HCT116 (cell line): ENCODE measurements at regions not wholly inside any gene's neighbourhood (a gene's known extent, or its start where the extent isn't known, plus 50 kb on each side); places are given as distances from the start of the nearest gene placed in this dataset.
"Not testable (repeated sequence)": the region's sequence is repeated elsewhere in the genome, so short reads cannot be mapped to it uniquely, and the experiment has no call there.

ENCODE experiments used
- ATAC-seq: fragments of 200-7000 bp; cut with Tn5 transposase; 2 replicates; pipeline ENCODE4 v1.9.1; 2020; ENCODE audit warnings: mild to moderate bottlenecking, moderate library complexity
- BruUV-seq: library from RNA; stranded (reverse); fragments of 400-500 nt; replicated peaks from 2 replicates; lab custom pipeline; 2021; lab: Mats Ljungman, UMichigan
- CTCF ChIA-PET: fragments of 300-600 bp; sonication (Branson Sonifier 250); formaldehyde crosslinking; loops from one replicate; lab custom pipeline; 2021; ENCODE audit warnings: antibody characterized with exemption; lab: Charles Lee
- POLR2A ChIA-PET: fragments of 300-600, 350-600 bp; sonication (Branson Sonifier 250); formaldehyde crosslinking; loops from one replicate; lab custom pipeline; 2021; ENCODE audit warnings: antibody characterized with exemption; lab: Charles Lee
- RAD21 ChIA-PET, 2 experiments: fragments of 300-600 bp; sonication (Branson Sonifier 250); formaldehyde crosslinking; loops; one replicate each; lab custom pipeline; 2023; ENCODE audit warnings: low total read pairs in 2 of 2; ENCODE audit not compliant: uncharacterized antibody in 2 of 2, unreplicated experiment in 2 of 2, low non-redundant PET in 1 of 2; lab: Charles Lee
- DNase-seq: peaks from one replicate; pipeline ENCODE4 v3.0.0-alpha.2; 2010; ENCODE audit warnings: low read depth, low spot score
- H2AFZ ChIP-seq: fragments of 200-600 bp; shearing (Covaris generic), sonication (generic); 2 replicates; pipeline ENCODE4 v1.6.1; 2017; ENCODE audit warnings: low read depth, mixed run types, mixed read lengths, antibody characterized with exemption, low read length; ENCODE audit not compliant: poor library complexity, severe bottlenecking
- H3K27ac ChIP-seq: 2 replicates; pipeline ENCODE4 v1.5.1; 2012; ENCODE audit warnings: low read depth, low read length
- H3K27me3 ChIP-seq: fragments of 200-600 bp; sonication (generic); 2 replicates; pipeline ENCODE4 v1.6.1; 2016; ENCODE audit warnings: mixed run types, low read length, mixed read lengths; ENCODE audit not compliant: insufficient read depth
- H3K36me3 ChIP-seq, 2 experiments: fragments of 200-500 bp in 1 of 2; fragments of 200-600 bp in 1 of 2; sonication (Bioruptor generic) in 1 of 2; sonication (generic) in 1 of 2; 2 replicates each; pipeline versions ENCODE4 v1.5.1 to v1.6.1; 2014 to 2016; ENCODE audit warnings: low read length in 2 of 2, inconsistent platforms in 1 of 2, mixed read lengths in 1 of 2, mixed run types in 1 of 2; ENCODE audit not compliant: insufficient read depth in 2 of 2, control insufficient read depth in 1 of 2
- H3K4me1 ChIP-seq, 2 experiments: fragments of 200-600 bp in 1 of 2; sonication (generic) in 1 of 2; 2 replicates each; pipeline versions ENCODE4 v1.5.1 to v1.6.1; 2012 to 2017; ENCODE audit warnings: low read length in 2 of 2, inconsistent platforms in 1 of 2, mild to moderate bottlenecking in 1 of 2, mixed read lengths in 1 of 2, mixed run types in 1 of 2, moderate library complexity in 1 of 2; ENCODE audit not compliant: insufficient read depth in 2 of 2, control insufficient read depth in 1 of 2
- H3K4me2 ChIP-seq: fragments of 200-600 bp; sonication (generic); 2 replicates; pipeline ENCODE4 v1.6.1; 2017; ENCODE audit warnings: mixed run types, low read length, mixed read lengths
- H3K4me3 ChIP-seq, 2 experiments: fragments of 200-600 bp in 1 of 2; sonication (generic) in 1 of 2; replicated peaks in 1 of 2; 2 replicates each; pipeline ENCODE4 v1.5.1; 2011 to 2016; ENCODE audit warnings: low read length in 2 of 2, control low read depth in 1 of 2, low read depth in 1 of 2, mild to moderate bottlenecking in 1 of 2, mixed read lengths in 1 of 2, mixed run types in 1 of 2
- H3K79me2 ChIP-seq: fragments of 200-600 bp; sonication (generic); 2 replicates; pipeline ENCODE4 v1.6.1; 2017; ENCODE audit warnings: mild to moderate bottlenecking, mixed run types, low read length, moderate library complexity, mixed read lengths; ENCODE audit not compliant: insufficient read depth
- H3K9ac ChIP-seq: fragments of 200-600 bp; sonication (generic); 2 replicates; pipeline ENCODE4 v1.6.1; 2016; ENCODE audit warnings: low read length, mixed read lengths
- H3K9me2 ChIP-seq: fragments of 200-600 bp; sonication (generic), shearing (Covaris generic); 2 replicates; pipeline ENCODE4 v1.6.1; 2017; ENCODE audit warnings: mixed run types, mild to moderate bottlenecking, moderate library complexity; ENCODE audit not compliant: insufficient read depth
- H3K9me3 ChIP-seq, 2 experiments: fragments of 200-500 bp in 1 of 2; fragments of 200-600 bp in 1 of 2; sonication (Bioruptor generic) in 1 of 2; sonication (generic) in 1 of 2; 2 replicates each; pipeline ENCODE4 v1.6.1; 2014 to 2017; ENCODE audit warnings: low read length in 2 of 2, mixed read lengths in 2 of 2, inconsistent platforms in 1 of 2, low read depth in 1 of 2, mild to moderate bottlenecking in 1 of 2, mixed run types in 1 of 2, moderate library complexity in 1 of 2; ENCODE audit not compliant: control insufficient read depth in 1 of 2, insufficient read depth in 1 of 2
- H4K20me1 ChIP-seq: fragments of 200-600 bp; sonication (generic), shearing (Covaris generic); 2 replicates; pipeline ENCODE4 v1.6.1; 2017; ENCODE audit warnings: mixed run types, mild to moderate bottlenecking, moderate library complexity; ENCODE audit not compliant: insufficient read depth
- CBX3 ChIP-seq: IDR thresholded peaks from 2 replicates; pipeline ENCODE4 v1.6.1; 2012; ENCODE audit warnings: low read depth
- EGR1 ChIP-seq: IDR thresholded peaks from 2 replicates; pipeline ENCODE4 v1.6.1; 2012; ENCODE audit warnings: low read depth
- ELF1 ChIP-seq: IDR thresholded peaks from 2 replicates; pipeline ENCODE4 v1.6.1; 2012; ENCODE audit warnings: low read depth, borderline replicate concordance
- EZH2 ChIP-seq: fragments of 200-600 bp; sonication (generic); IDR thresholded peaks from 2 replicates; pipeline ENCODE4 v1.6.1; 2017; ENCODE audit warnings: antibody characterized with exemption, mixed run types
- JUND ChIP-seq: IDR thresholded peaks from 2 replicates; pipeline ENCODE4 v1.6.1; 2012
- POLR2A ChIP-seq: IDR thresholded peaks from 2 replicates; pipeline ENCODE4 v1.7.0; 2011; ENCODE audit warnings: borderline replicate concordance; ENCODE audit not compliant: insufficient read depth, insufficient read length; ENCODE audit errors: extremely low read depth
- SIN3A ChIP-seq: IDR thresholded peaks from 2 replicates; pipeline ENCODE4 v1.6.1; 2012; ENCODE audit warnings: low read depth
- ZFX ChIP-seq: fragments of 450-650 bp; IDR thresholded peaks from 2 replicates; pipeline ENCODE4 v1.6.1; 2017
- intact Hi-C: fragments of 100-400 bp; cut with micrococcal nuclease; formaldehyde crosslinking; loops from 2 replicates; pipeline ENCODE4 v1.10.0; 2022
- TF ChIP-seq, protein P1 (sequence below): IDR thresholded peaks from 2 replicates; pipeline ENCODE4 v1.6.1; 2012
- TF ChIP-seq, protein P2 (sequence below): IDR thresholded peaks from 2 replicates; pipeline ENCODE4 v1.6.1; 2011; ENCODE audit warnings: mild to moderate bottlenecking, low read length, moderate library complexity; ENCODE audit not compliant: insufficient replicate concordance; ENCODE audit errors: extremely low read depth
- TF ChIP-seq, protein P3 (sequence below): IDR thresholded peaks from 2 replicates; pipeline ENCODE4 v1.6.1; 2012; ENCODE audit warnings: low read depth

DNA sequence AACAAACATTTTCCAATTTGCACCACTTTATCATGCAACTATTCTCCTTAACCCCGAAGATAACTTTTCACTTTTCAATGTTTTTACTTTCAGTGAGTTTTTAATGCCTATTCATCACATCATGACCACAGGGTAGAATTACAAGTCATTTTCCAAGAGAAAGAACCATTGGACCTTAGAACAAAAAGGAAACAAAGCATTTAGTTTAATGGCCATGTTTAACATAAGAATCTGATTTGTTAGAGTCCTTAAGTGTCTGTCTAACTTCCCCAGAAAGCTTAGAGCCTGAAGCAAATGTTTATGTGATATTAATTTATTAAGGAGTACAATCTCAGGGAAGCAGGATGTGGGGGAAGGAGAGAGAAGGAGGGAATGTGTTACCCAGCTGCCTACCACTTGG lies 325.8 kb upstream of the RIOK2 start:
- ChIA-PET RAD21 (no interaction called here), CTCF (no interaction called here), POLR2A (no interaction called here)
- no peaks in the 10 kb centered on the region for H4K20me1 ChIP-seq
- DNase-seq (no peak), ATAC-seq (no peak)
- BruUV-seq, result no TSS peak
- H3K27ac ChIP-seq, result no peak overlapping the region
- H3K4me1 ChIP-seq, result no peaks in the 10 kb centered on the region
- no peak for TF ChIP-seq EGR1
- TF ChIP-seq, protein P1, sequence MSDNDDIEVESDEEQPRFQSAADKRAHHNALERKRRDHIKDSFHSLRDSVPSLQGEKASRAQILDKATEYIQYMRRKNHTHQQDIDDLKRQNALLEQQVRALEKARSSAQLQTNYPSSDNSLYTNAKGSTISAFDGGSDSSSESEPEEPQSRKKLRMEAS, result no peak
- TF ChIP-seq CBX3, result no peak
- TF ChIP-seq ZFX, result no peak
- no peak for TF ChIP-seq EZH2
- TF ChIP-seq POLR2A, result no peak
- TF ChIP-seq, protein P2, sequence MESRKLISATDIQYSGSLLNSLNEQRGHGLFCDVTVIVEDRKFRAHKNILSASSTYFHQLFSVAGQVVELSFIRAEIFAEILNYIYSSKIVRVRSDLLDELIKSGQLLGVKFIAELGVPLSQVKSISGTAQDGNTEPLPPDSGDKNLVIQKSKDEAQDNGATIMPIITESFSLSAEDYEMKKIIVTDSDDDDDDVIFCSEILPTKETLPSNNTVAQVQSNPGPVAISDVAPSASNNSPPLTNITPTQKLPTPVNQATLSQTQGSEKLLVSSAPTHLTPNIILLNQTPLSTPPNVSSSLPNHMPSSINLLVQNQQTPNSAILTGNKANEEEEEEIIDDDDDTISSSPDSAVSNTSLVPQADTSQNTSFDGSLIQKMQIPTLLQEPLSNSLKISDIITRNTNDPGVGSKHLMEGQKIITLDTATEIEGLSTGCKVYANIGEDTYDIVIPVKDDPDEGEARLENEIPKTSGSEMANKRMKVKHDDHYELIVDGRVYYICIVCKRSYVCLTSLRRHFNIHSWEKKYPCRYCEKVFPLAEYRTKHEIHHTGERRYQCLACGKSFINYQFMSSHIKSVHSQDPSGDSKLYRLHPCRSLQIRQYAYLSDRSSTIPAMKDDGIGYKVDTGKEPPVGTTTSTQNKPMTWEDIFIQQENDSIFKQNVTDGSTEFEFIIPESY, result no peak
- TF ChIP-seq ELF1, result no peak
- TF ChIP-seq, protein P3, sequence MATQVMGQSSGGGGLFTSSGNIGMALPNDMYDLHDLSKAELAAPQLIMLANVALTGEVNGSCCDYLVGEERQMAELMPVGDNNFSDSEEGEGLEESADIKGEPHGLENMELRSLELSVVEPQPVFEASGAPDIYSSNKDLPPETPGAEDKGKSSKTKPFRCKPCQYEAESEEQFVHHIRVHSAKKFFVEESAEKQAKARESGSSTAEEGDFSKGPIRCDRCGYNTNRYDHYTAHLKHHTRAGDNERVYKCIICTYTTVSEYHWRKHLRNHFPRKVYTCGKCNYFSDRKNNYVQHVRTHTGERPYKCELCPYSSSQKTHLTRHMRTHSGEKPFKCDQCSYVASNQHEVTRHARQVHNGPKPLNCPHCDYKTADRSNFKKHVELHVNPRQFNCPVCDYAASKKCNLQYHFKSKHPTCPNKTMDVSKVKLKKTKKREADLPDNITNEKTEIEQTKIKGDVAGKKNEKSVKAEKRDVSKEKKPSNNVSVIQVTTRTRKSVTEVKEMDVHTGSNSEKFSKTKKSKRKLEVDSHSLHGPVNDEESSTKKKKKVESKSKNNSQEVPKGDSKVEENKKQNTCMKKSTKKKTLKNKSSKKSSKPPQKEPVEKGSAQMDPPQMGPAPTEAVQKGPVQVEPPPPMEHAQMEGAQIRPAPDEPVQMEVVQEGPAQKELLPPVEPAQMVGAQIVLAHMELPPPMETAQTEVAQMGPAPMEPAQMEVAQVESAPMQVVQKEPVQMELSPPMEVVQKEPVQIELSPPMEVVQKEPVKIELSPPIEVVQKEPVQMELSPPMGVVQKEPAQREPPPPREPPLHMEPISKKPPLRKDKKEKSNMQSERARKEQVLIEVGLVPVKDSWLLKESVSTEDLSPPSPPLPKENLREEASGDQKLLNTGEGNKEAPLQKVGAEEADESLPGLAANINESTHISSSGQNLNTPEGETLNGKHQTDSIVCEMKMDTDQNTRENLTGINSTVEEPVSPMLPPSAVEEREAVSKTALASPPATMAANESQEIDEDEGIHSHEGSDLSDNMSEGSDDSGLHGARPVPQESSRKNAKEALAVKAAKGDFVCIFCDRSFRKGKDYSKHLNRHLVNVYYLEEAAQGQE, result no peak
- TF ChIP-seq SIN3A, result no peak
- no peak for TF ChIP-seq JUND
- no peaks in the 10 kb centered on the region for H3K27me3 ChIP-seq
- no peak overlapping the region for H3K4me2 ChIP-seq
- no peaks in the 10 kb centered on the region for H3K9me2 ChIP-seq
- no peaks in the 10 kb centered on the region for H3K9me3 ChIP-seq
- H3K79me2 ChIP-seq, result no peaks in the 10 kb centered on the region
- intact Hi-C loops, result no loop called here
- no peak overlapping the region for H2AFZ ChIP-seq
- H3K36me3 ChIP-seq, result no peaks in the 10 kb centered on the region
- no peak overlapping the region for H3K9ac ChIP-seq
- no peak overlapping the region for H3K4me3 ChIP-seq

DNA sequence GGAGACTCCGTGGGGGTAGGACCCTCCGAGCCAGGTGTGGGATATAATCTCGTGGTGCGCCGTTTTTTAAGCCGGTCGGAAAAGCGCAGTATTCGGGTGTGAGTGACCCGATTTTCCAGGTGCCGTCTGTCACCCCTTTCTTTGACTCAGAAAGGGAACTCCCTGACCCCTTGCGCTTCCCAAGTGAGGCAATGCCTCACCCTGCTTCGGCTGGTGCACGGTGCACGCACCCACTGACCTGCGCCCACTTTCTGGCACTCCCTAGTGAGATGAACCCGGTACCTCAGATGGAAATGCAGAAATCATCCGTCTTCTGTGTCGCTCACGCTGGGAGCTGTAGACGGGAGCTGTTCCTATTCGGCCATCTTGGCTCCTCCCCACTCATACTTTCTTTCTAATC lies 336.5 kb upstream of the RIOK2 start:
- DNase-seq, H3K9me2 ChIP-seq, H3K9ac ChIP-seq, H3K79me2 ChIP-seq, H3K4me3 ChIP-seq, ATAC-seq, POLR2A ChIA-PET, H3K9me3 ChIP-seq, intact Hi-C loops, H3K4me1 ChIP-seq, H2AFZ ChIP-seq, H3K27ac ChIP-seq, H3K36me3 ChIP-seq, CTCF ChIA-PET, H3K4me2 ChIP-seq, RAD21 ChIA-PET, H3K27me3 ChIP-seq, BruUV-seq, H4K20me1 ChIP-seq: not testable (repeated sequence)
